Stimulated activated CD8-positive, alpha-beta memory T cell treated with anti-CD3 and anti-CD28 coated beads, Interleukin-4, amount 100 ng/mL, for 48 hours (primary cell): ENCODE measurements at regions not wholly inside any gene's neighbourhood (a gene's known extent, or its start where the extent isn't known, plus 50 kb on each side); places are given as distances from the start of the nearest gene placed in this dataset.

Experiments
- DNase-seq: peaks from one replicate; pipeline ENCODE4 v3.0.0-alpha.2; 2020

DNA sequence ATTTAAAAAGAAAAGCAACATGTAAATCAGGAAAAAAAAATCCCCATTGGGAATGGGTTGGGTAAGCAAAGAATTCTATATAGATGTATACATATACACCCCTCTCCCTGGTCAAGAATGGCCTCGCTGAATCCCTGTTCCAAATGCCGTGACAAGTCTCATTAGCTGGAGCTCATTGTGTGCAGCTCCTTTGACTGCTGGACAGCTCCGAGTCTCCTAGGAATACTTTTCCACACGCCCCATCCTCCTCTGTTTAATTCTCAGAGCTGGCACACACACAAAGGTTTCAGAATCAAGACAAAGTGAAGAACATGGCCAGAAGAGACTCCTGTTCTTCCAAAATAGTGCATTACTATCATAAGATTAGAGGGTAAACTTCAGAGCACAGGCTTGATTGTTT lies 130.9 kb upstream of the MKLN1 start:
- DNase-seq, result no peak

- no peak for DNase-seq
Measured at GRCh38 chr7:131197920-131198615, 129.6 kb upstream of the MKLN1 start.

DNA sequence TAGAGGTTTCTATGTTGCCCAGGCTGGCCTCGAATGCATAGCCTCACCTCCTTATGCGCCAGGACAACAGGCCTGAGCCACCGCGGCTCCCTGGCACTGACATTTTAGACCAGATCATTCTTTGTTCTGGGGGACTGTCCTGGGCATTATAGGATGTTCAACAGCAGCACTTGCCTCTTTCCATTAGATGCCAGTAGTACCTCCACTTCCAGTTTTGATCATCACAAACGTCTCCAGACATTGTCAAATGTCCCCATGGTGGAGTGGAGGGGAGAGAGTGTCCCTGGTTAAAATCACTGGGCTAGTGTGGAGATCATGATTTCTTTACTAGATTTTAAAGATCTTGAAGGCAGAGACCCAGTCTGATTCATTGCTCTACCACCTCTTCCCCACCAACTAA lies 125.2 kb upstream of the MKLN1 start:
- DNase-seq, result no peak

GRCh38 chr7:131203291-131203976 lies 124.2 kb upstream of the MKLN1 start:
- DNase-seq, result no peak

GRCh38 chr7:131208777-131209176 lies 118.9 kb upstream of the MKLN1 start:
- DNase-seq, result no peak

DNA sequence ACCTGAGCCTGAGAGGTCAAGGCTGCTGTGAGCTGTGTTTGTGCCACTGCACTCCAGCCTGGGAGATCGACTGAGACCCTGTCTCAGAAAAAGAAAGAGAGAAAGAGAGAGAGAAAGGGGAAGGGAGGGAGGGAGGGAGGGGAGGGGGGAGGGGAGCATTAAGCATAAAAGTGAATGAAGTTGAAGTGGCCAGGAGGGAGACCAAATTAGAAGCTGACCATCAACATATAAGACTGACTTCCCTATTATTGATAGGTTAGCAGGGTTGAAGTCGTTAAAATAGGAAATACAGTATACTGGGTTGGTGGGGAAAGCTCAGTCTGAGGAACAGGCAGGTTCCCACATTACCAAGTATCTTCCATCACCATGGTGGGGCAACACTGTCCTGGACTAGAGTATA lies 117.1 kb upstream of the MKLN1 start:
- DNase-seq, result no peak

DNA sequence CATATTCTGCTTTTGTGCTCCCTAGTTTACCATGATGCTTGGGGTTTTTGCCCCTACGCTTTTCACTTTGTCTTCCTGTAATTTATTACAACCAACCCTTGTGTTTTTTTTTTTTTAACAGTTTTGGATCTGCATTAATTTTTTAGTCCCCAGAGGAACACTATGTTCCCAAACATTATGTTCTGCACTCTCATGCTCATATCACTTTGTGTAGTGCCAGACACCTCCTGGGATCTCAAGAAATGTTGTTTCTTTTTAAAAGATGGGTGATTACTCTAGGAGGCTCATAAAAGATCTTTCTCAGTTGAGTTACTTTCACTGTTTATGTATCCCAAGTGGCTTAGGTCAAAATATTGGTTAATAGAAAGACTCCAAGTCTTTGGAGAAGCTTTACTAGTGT lies 116.2 kb upstream of the MKLN1 start:
- DNase-seq, result no peak

GRCh38 chr7:131212114-131212513 lies 115.6 kb upstream of the MKLN1 start:
- DNase-seq, result no peak

DNA sequence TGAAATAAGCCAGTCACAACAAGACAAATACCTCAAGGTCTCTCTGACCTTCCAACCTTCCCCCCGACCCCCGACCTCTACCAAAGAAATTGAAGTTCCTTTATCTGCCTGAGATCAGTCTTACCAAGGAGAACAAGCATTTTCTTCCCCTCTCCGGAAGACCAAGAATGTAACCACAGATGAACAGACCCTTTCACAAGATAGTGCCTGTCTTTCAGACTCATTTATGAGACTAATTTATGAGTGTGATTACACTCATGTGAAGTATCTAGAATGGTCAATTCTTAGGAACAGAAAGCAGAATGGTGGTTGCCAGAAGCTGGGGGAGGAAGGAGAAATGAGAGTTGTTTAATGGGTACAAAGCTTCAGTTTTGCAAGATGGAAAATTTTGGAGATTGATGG lies 108.9 kb upstream of the MKLN1 start:
- no peak for DNase-seq

DNA sequence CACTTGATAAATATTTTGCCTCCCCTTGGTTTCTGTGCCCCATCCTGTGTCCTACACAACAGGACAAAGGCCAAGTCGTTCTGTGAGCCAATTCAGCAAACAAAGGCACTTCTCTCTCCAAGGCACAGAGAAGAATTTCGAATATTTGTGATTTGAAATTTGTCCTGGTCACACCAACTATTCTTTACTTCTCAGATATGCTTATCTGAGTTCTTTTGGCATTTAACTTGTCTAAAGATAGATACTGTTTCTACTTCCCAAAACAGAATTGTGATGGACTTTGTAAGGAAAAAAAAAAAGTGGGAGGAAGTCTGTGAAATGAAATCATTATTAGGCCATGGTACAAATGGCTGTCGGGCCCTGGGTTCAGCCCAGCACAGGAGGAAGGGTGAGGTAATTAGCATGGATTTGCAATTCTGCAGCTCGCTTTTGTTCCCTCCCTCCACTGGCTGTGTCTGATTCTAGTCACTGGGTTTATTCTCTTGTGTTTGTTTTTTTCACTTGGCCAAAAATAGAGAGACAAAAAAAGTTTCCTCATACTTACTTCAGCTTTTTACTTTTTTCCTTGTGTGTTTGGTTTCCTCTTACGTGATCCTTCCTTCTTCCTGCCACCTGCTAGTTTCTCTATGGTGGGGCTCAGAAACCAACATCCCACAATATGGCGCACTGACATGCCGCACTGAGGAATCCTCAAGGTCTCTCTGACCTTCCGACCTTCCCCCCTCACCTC lies 108.2 kb upstream of the MKLN1 start:
- no peak for DNase-seq

GRCh38 chr7:131221061-131221460 lies 106.6 kb upstream of the MKLN1 start:
- DNase-seq, result no peak

DNA sequence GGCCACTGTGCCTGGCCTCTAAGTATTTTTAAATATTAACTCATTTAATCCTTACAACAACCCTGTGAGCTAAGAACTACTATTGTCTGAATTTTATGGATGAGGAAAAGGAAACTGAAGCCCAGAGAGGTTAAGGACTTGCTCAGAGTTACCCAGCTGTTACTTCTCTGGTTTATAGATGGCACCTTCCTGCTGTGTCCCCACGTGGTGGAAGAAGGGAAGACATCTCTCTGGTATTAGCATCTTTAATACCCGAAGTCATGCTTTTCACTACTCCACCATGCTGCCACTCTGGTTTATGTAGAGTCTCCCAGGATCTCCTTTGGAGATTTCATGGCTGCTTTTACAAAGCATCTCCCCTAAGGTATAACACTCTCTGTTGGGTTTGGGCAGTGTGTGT lies 105.5 kb upstream of the MKLN1 start:
- no peak for DNase-seq

- no peak for DNase-seq
Measured at GRCh38 chr7:131223151-131223550, 104.5 kb upstream of the MKLN1 start.

- no peak for DNase-seq
Measured at GRCh38 chr7:131224996-131225395, 102.7 kb upstream of the MKLN1 start.

GRCh38 chr7:131225619-131226513 lies 101.8 kb upstream of the MKLN1 start:
- DNase-seq, result no peak

DNA sequence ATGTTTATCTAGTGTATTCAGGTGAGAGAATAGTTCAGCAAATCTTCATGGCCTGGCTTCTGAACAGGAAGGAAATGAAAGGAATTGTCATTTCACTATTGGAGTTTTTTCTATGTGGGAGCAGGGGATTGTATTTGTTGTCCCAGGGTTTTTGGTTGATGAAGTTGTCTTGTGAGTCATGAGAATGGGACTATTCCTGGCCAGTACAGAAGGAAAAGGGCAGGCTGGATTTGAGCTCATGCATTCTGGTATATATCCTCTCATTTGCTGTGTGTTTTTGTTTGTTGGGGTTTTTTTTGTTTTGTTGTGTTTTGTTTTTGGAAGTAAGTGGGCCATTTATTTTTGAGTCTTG lies 101.2 kb upstream of the MKLN1 start:
- DNase-seq, result no peak

DNA sequence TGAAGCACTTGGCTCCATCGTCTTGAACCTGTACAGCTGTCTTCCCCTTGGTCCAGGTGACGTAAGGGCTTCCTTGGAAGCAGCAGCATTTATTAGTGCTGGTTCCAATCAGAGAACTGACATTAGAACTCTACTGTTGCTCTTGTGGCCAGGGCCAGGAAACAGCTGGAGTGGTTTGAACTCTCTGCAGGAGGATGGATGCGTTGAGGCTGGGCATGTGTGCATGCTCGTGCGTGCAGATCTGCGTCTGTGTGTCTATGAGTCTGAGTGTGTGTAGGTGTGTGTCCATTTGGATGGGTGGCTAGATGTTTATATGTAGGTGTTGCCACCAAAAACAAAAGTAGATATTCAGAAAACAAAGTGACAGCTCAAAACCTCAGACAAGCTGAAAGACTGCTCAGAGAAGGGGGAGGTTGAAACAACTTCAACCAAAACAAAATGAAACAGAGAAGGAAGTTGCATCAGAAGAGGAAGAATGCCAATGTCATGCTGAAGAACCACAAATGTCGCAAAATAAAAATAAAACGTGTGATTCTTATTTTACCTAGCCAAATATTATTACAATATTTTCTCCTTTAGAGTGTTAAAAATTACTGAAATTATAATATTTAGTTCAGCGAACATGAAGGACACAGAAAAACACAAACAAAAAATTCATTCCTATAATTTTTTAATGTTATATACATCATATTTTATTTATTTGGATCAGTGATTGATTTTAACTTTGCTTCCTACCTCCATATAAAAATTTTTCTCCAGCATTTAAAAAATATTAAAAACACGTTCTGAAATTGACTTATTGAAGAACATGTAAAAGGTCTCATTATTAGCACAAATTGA lies 96.1 kb upstream of the MKLN1 start:
- DNase-seq, result peak; percentile 71

DNA sequence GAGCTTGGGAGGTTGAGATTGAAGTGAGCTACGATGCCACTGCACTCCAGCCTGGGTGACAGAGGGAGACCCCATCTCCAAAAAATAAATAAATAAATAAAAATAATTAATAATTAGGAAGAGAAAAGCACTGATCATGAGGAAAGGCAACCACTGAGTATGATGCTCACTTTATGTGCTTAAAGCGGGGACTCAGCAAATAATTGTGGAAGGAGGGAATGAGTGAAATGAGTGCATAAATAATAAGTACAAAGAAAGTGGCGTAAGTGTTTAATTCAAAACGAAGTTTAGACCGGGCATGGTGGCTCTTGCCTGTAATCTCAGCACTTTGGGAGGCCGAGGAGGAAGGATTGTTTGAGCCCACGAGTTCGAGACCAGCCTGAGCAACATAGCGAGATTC lies 94.9 kb upstream of the MKLN1 start:
- DNase-seq, result no peak

GRCh38 chr7:131233193-131233592 lies 94.5 kb upstream of the MKLN1 start:
- no peak for DNase-seq

- no peak for DNase-seq
Measured at GRCh38 chr7:131234719-131235488, 92.8 kb upstream of the MKLN1 start.
